ENCODE measurements at regions not wholly inside any gene's neighbourhood (a gene's known extent, or its start where the extent isn't known, plus 50 kb on each side); places are given as distances from the start of the nearest gene placed in this dataset.

DNA sequence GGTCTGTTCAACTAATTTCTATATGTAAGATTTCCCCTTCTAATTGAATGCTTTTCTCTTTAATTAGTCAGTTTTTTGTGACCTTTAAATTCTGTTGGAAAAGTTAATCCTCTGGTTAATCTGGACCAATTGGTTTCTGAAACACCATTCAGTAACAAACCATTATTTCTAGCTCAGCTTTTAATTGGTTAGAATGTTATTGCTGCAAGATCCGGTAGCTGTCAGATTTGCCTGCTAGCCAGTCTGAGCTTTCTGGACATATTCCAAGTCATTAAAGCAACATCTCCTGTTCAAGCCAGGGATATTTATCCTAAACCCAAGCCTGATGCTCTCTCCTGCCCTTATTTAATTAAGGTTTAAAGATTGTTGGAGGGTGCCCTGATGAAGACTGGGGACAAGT is 55.1 kb upstream of the FBXL4 start:
- ATAC-seq (no peak), DNase-seq (no peak)
- intact Hi-C loops (cut with DNase I) = no loop called here

DNA sequence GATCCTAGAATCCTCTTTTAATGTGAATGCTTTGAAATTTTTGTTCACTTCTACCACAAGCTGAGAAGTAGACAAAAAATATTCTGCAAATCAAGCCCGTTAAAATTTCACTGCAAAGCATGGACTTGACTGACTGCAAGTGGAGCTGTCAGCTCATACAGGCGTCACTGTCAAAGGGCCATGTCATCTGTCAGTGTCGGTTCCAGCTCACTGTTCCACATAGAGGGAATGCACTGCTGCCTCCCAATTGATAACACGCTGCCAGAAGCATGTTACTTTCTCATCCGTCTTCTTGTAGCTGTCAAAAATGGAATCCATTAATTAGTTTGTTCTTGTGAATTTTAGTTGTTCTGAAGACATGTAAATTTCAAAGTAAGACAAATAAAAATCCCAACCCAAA is 50.4 kb upstream of the FBXL4 start:
- DNase-seq (no peak), ATAC-seq (peak; percentile 47 to 71)
- intact Hi-C loops (cut with DNase I) = no loop called here

Small RNA genes lying in the stretch of these regions (microRNA-seq; reads per million reads assigned to microRNA genes)
- gene MIR548AI = 0 reads per million in 2 donors
